A549 (cell line): ENCODE measurements at regions not wholly inside any gene's neighbourhood (a gene's known extent, or its start where the extent isn't known, plus 50 kb on each side); places are given as distances from the start of the nearest gene placed in this dataset.

Source experiments
- CEBPB ChIP-seq, 2 experiments: fragments of >200 bp in 1 of 2; sonication (Bioruptor Twin) in 1 of 2; formaldehyde crosslinking in 1 of 2; IDR thresholded peaks; 2 replicates each; pipeline ENCODE4 v1.6.1; 2012 to 2016
- CTCF ChIP-seq: fragments of >200 bp; sonication (Bioruptor Twin); formaldehyde crosslinking; IDR thresholded peaks from 3 replicates; pipeline ENCODE4 v1.5.1; 2016
- EP300 ChIP-seq, 2 experiments: fragments of >200 bp; sonication (Bioruptor Twin); formaldehyde crosslinking; IDR thresholded peaks; 2 replicates in 1 of 2; 3 replicates in 1 of 2; pipeline ENCODE4 v1.6.1; 2016 to 2017
- POLR2A ChIP-seq: IDR thresholded peaks from 2 replicates; pipeline ENCODE4 v1.6.1; 2012; ENCODE audit warnings: mild to moderate bottlenecking, low read length

- TF ChIP-seq CTCF (no peak), CEBPB (IDR thresholded peaks at IDR 0.05) (no peak), POLR2A (no peak), EP300 (IDR thresholded peaks at IDR 0.05) (no peak)
These were observed 56.7 kb upstream of the ERCC4 start for GRCh38 chr16:13863075-13863765.
